GM12878 (cell line): ENCODE measurements at regions not wholly inside any gene's neighbourhood (a gene's known extent, or its start where the extent isn't known, plus 50 kb on each side); places are given as distances from the start of the nearest gene placed in this dataset.

Source experiments
- ATAC-seq: fragments of 200-7000 bp; cut with Tn5 transposase; 3 replicates; pipeline ENCODE4 v1.9.1; 2020; ENCODE audit warnings: mild to moderate bottlenecking, moderate library complexity
- BruUV-seq: library from RNA; stranded (reverse); fragments of 400-500 nt; replicated peaks from 2 replicates; lab custom pipeline; 2021; lab: Mats Ljungman, UMichigan
- CTCF ChIA-PET: fragments of 300-600 bp; sonication (Branson Sonifier 250); formaldehyde crosslinking; extraction: SDS; loops from one replicate; lab custom pipeline; 2021; ENCODE audit warnings: inconsistent platforms; lab: Yijun Ruan, JAX
- POLR2A ChIA-PET: fragments of 350-600 bp; formaldehyde crosslinking; extraction: SDS; loops from one replicate; lab custom pipeline; 2021; ENCODE audit warnings: inconsistent platforms; lab: Charles Lee
- RAD21 ChIA-PET: fragments of 300-600 bp; sonication (Branson Sonifier 250); formaldehyde crosslinking; loops from one replicate; lab custom pipeline; 2023; ENCODE audit warnings: antibody characterized with exemption; ENCODE audit not compliant: unreplicated experiment; lab: Charles Lee
- SMC1A ChIA-PET: fragments of 300-600 bp; sonication (Branson Sonifier 250); formaldehyde crosslinking; loops from one replicate; lab custom pipeline; 2023; ENCODE audit not compliant: unreplicated experiment, uncharacterized antibody; lab: Charles Lee
- DNase-seq: peaks from one replicate; pipeline ENCODE4 v3.0.0-alpha.2; 2011; ENCODE audit warnings: low read depth, low spot score
- FAIRE-seq: peaks from 3 replicates; lab custom pipeline; 2011; peaks lifted over from hg19 to GRCh38; lab: Jason Lieb, UNC
- H2AFZ ChIP-seq: 2 replicates; pipeline ENCODE4 v1.6.0; 2011; ENCODE audit warnings: low read depth, low read length, control low read depth; ENCODE audit not compliant: control insufficient read depth
- H3K27ac ChIP-seq: 2 replicates; pipeline ENCODE4 v1.5.1; 2011; ENCODE audit warnings: control low read depth; ENCODE audit not compliant: control insufficient read depth, insufficient read depth
- H3K27me3 ChIP-seq, 2 experiments: replicated peaks in 1 of 2; 2 replicates each; pipeline versions ENCODE4 v1.6.0 to v1.6.1; 2011; ENCODE audit warnings: low read length in 1 of 2; ENCODE audit not compliant: control insufficient read depth in 2 of 2, insufficient read depth in 2 of 2
- H3K36me3 ChIP-seq, 2 experiments: 2 replicates each; pipeline ENCODE4 v1.5.1; 2011; ENCODE audit warnings: low read length in 1 of 2; ENCODE audit not compliant: control insufficient read depth in 2 of 2, insufficient read depth in 2 of 2
- H3K4me1 ChIP-seq: 2 replicates; pipeline ENCODE4 v1.6.1; 2011; ENCODE audit warnings: mild to moderate bottlenecking, low read length, moderate library complexity, mixed read lengths; ENCODE audit not compliant: control insufficient read depth, insufficient read depth
- H3K4me2 ChIP-seq: 2 replicates; pipeline ENCODE4 v1.6.0; 2011; ENCODE audit warnings: control low read depth; ENCODE audit not compliant: control insufficient read depth, insufficient read depth
- H3K4me3 ChIP-seq: fragments of 200-600 bp; sonication (generic); 2 replicates; pipeline ENCODE4 v1.5.1; 2016
- H3K79me2 ChIP-seq: 2 replicates; pipeline ENCODE4 v1.6.0; 2011; ENCODE audit warnings: low read length; ENCODE audit not compliant: control insufficient read depth, insufficient read depth
- H3K9ac ChIP-seq: 2 replicates; pipeline ENCODE4 v1.8.0; 2011; ENCODE audit warnings: low read length, control low read depth, mixed read lengths; ENCODE audit not compliant: control insufficient read depth, insufficient read depth
- H3K9me3 ChIP-seq: replicated peaks from 3 replicates; pipeline ENCODE4 v1.5.1; 2011; ENCODE audit warnings: mild to moderate bottlenecking, low read length; ENCODE audit not compliant: control insufficient read depth, insufficient read depth
- H4K20me1 ChIP-seq: 2 replicates; pipeline ENCODE4 v1.6.0; 2011; ENCODE audit not compliant: control insufficient read depth, insufficient read depth
- CEBPZ ChIP-seq: fragments of 150-350 bp; IDR thresholded peaks from 2 replicates; pipeline ENCODE4 v1.6.1; 2016; ENCODE audit warnings: low read depth, low read length
- HDAC2 ChIP-seq: fragments of 200-600 bp; sonication (generic); IDR thresholded peaks from 2 replicates; pipeline ENCODE4 v1.6.1; 2017
- HSF1 ChIP-seq: fragments of 150-350 bp; IDR thresholded peaks from 2 replicates; pipeline ENCODE4 v1.6.1; 2014; ENCODE audit warnings: mild to moderate bottlenecking, low read depth, low read length
- KLF5 ChIP-seq: fragments of 450-650 bp; IDR thresholded peaks from 2 replicates; pipeline ENCODE4 v1.6.1; 2014; ENCODE audit warnings: mild to moderate bottlenecking; ENCODE audit not compliant: partially characterized antibody
- PBX3 ChIP-seq: IDR thresholded peaks from 2 replicates; pipeline ENCODE4 v1.6.1; 2011; ENCODE audit warnings: mild to moderate bottlenecking, low read depth, low read length, moderate library complexity; ENCODE audit not compliant: insufficient replicate concordance
- RB1 ChIP-seq: fragments of 450-650 bp; formaldehyde crosslinking; IDR thresholded peaks from 2 replicates; pipeline ENCODE4 v1.6.1; 2017; ENCODE audit warnings: mild to moderate bottlenecking, borderline replicate concordance
- RFX5 ChIP-seq: IDR thresholded peaks from 2 replicates; pipeline ENCODE4 v1.6.1; 2011; ENCODE audit warnings: low read depth, low read length, improper control_type of control experiment
- TARDBP ChIP-seq: IDR thresholded peaks from 2 replicates; pipeline ENCODE4 v1.6.1; 2016; ENCODE audit warnings: borderline replicate concordance
- USF2 ChIP-seq: IDR thresholded peaks from 2 replicates; pipeline ENCODE4 v1.6.1; 2011; ENCODE audit warnings: low read depth, low read length, improper control_type of control experiment, borderline replicate concordance
- WRNIP1 ChIP-seq: IDR thresholded peaks from 2 replicates; pipeline ENCODE4 v1.6.1; 2011; ENCODE audit warnings: low read depth, low read length, improper control_type of control experiment, borderline replicate concordance
- YBX1 ChIP-seq: fragments of 450-650 bp; IDR thresholded peaks from 2 replicates; pipeline ENCODE4 v1.6.1; 2016; ENCODE audit warnings: antibody characterized with exemption
- ZBTB11 ChIP-seq: fragments of 450-650 bp; formaldehyde crosslinking; IDR thresholded peaks from 2 replicates; pipeline ENCODE4 v1.5.0; 2022; ENCODE audit warnings: mild to moderate bottlenecking, missing genetic modification characterization
- in situ Hi-C: fragments of 300-500 bp; cut with MboI; formaldehyde crosslinking; loops from 9 replicates; pipeline ENCODE4 v1.14.3; 2018; ENCODE audit warnings: mixed read lengths
- intact Hi-C: fragments of 100-400 bp; cut with micrococcal nuclease; formaldehyde crosslinking; loops from one replicate; pipeline ENCODE4 v1.14.2; 2022; ENCODE audit not compliant: unreplicated experiment

- no peak for TF ChIP-seq CEBPZ
- TF ChIP-seq RB1 = no peak
- TF ChIP-seq PBX3 = no peak
- no peak for TF ChIP-seq HSF1
These were observed 127.5 kb downstream of the PTCHD4 start (continued) for GRCh38 chr6:47983491-47983890.

- CTCF ChIA-PET = no interaction called here
- no peak for FAIRE-seq
- BruUV-seq = no TSS peak
- no peak for TF ChIP-seq RFX5
- no peak for TF ChIP-seq KLF5
- no peak for TF ChIP-seq USF2
- TF ChIP-seq ZBTB11 = no peak
- TF ChIP-seq TARDBP = no peak
- no peak for TF ChIP-seq YBX1
- TF ChIP-seq WRNIP1 = no peak
- TF ChIP-seq PBX3 = no peak
- TF ChIP-seq HDAC2 = no peak
These were observed 133.7 kb downstream of the PTCHD4 start for GRCh38 chr6:47977314-47977713.

More at GRCh38 chr6:47977314-47977713, 133.7 kb downstream of the PTCHD4 start:
- ChIA-PET RAD21 (no interaction called here), POLR2A (no interaction called here), SMC1A (no interaction called here)
- Histone ChIP-seq H3K4me1 (no peaks in the 10 kb centered on the region), H3K36me3 (no peaks in the 10 kb centered on the region), H3K4me2 (no peak overlapping the region), H3K79me2 (no peaks in the 10 kb centered on the region), H3K27ac (no peak overlapping the region), H4K20me1 (no peaks in the 10 kb centered on the region), H3K9me3 (no peaks in the 10 kb centered on the region), H3K4me3 (no peak overlapping the region), H2AFZ (no peak overlapping the region), H3K27me3 (no peaks in the 10 kb centered on the region), H3K9ac (no peak overlapping the region)
- DNase-seq (no peak), ATAC-seq (no peak)
- in situ Hi-C loops (no loop called here), intact Hi-C loops (no loop called here)
